ENCODE measurements at regions not wholly inside any gene's neighbourhood (a gene's known extent, or its start where the extent isn't known, plus 50 kb on each side); places are given as distances from the start of the nearest gene placed in this dataset.

DNA sequence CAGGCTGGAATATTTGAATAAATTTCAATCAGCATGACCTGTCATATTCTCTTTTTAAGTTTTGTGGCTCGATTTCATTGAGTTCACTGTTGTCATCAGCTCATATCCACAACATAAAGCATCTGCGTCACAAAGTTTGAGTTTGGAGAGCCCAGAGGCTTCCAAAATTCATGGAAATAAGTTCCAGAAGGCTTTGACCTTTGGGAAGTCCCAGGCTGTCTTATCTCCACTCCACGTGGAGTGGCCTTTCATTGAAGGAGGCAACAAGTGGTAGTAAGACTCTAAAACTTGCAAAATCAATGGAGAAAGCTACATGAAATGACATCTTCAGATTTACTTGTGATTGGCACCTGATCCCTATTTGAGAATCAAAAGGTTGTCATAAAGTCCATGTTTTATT lies 54.1 kb upstream of the UNC5C start:
- TF ChIP-seq, protein P1, sequence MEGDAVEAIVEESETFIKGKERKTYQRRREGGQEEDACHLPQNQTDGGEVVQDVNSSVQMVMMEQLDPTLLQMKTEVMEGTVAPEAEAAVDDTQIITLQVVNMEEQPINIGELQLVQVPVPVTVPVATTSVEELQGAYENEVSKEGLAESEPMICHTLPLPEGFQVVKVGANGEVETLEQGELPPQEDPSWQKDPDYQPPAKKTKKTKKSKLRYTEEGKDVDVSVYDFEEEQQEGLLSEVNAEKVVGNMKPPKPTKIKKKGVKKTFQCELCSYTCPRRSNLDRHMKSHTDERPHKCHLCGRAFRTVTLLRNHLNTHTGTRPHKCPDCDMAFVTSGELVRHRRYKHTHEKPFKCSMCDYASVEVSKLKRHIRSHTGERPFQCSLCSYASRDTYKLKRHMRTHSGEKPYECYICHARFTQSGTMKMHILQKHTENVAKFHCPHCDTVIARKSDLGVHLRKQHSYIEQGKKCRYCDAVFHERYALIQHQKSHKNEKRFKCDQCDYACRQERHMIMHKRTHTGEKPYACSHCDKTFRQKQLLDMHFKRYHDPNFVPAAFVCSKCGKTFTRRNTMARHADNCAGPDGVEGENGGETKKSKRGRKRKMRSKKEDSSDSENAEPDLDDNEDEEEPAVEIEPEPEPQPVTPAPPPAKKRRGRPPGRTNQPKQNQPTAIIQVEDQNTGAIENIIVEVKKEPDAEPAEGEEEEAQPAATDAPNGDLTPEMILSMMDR (IDR thresholded peaks at IDR 0.05): no peak
- TF ChIP-seq RFX5 (IDR thresholded peaks at IDR 0.05) (no peak), MAZ (IDR thresholded peaks at IDR 0.05; ENCODE audit: borderline replicate concordance, low read depth, low read length) (no peak), SMC3 (IDR thresholded peaks at IDR 0.05) (no peak), MAFK (IDR thresholded peaks at IDR 0.05; ENCODE audit: partially characterized antibody) (no peak), HMGXB4 (CRISPR knock-in tag; IDR thresholded peaks at IDR 0.05; ENCODE audit: borderline replicate concordance) (no peak), REST (IDR thresholded peaks at IDR 0.05) (no peak), RCOR1 (IDR thresholded peaks at IDR 0.05; ENCODE audit: low read depth, low read length) (no peak), HOXA7 (CRISPR knock-in tag; IDR thresholded peaks at IDR 0.05) (no peak), CEBPB (IDR thresholded peaks at IDR 0.05) (no peak), BHLHE40 (IDR thresholded peaks at IDR 0.05; ENCODE audit: low read depth, low read length) (no peak), EP300 (IDR thresholded peaks at IDR 0.05) (no peak)
- TF ChIP-seq, protein P2, sequence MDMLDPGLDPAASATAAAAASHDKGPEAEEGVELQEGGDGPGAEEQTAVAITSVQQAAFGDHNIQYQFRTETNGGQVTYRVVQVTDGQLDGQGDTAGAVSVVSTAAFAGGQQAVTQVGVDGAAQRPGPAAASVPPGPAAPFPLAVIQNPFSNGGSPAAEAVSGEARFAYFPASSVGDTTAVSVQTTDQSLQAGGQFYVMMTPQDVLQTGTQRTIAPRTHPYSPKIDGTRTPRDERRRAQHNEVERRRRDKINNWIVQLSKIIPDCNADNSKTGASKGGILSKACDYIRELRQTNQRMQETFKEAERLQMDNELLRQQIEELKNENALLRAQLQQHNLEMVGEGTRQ (IDR thresholded peaks at IDR 0.05): no peak
- TF ChIP-seq, protein P3, sequence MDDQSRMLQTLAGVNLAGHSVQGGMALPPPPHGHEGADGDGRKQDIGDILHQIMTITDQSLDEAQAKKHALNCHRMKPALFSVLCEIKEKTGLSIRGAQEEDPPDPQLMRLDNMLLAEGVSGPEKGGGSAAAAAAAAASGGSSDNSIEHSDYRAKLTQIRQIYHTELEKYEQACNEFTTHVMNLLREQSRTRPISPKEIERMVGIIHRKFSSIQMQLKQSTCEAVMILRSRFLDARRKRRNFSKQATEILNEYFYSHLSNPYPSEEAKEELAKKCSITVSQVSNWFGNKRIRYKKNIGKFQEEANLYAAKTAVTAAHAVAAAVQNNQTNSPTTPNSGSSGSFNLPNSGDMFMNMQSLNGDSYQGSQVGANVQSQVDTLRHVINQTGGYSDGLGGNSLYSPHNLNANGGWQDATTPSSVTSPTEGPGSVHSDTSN (IDR thresholded peaks at IDR 0.05): no peak
